ENCODE measurements at regions not wholly inside any gene's neighbourhood (a gene's known extent, or its start where the extent isn't known, plus 50 kb on each side); places are given as distances from the start of the nearest gene placed in this dataset.
"Not testable (repeated sequence)": the region's sequence is repeated elsewhere in the genome, so short reads cannot be mapped to it uniquely, and the experiment has no call there.

- H3K9ac ChIP-seq (ENCODE audit: low read depth, low read length); H3K27ac ChIP-seq (ENCODE audit: low read length); H3K9me3 ChIP-seq (ENCODE audit: insufficient read depth, low read depth, low read length); H3K4me1 ChIP-seq (ENCODE audit: insufficient read depth, low read length); H3K36me3 ChIP-seq (ENCODE audit: insufficient read depth, low read depth, low read length): not testable (repeated sequence)
- Histone ChIP-seq H3K4me3 (ENCODE audit: low read length) (peak overlapping the region; percentile 33; the same call in 1 of the 2 replicates), H3K27me3 (ENCODE audit: insufficient read depth, low read length) (peaks cover 18% of the 10 kb centered on the region)
Observed at GRCh38 chr15:30195355-30196008, 60.6 kb downstream of the GOLGA8T start.

GRCh38 chr15:30196009-30196375 is 61.1 kb downstream of the GOLGA8T start:
- not testable (repeated sequence) for H3K36me3 ChIP-seq (ENCODE audit: insufficient read depth, low read depth, low read length); H3K4me1 ChIP-seq (ENCODE audit: insufficient read depth, low read length); H3K27ac ChIP-seq (ENCODE audit: low read length); H3K9ac ChIP-seq (ENCODE audit: low read depth, low read length); H3K9me3 ChIP-seq (ENCODE audit: insufficient read depth, low read depth, low read length)
- H3K4me3 ChIP-seq (ENCODE audit: low read length) = peak overlapping the region; percentile 33; the same call in 1 of the 2 replicates
- H3K27me3 ChIP-seq (ENCODE audit: insufficient read depth, low read length) = peaks cover 18% of the 10 kb centered on the region

- not testable (repeated sequence) for H3K9me3 ChIP-seq (ENCODE audit: insufficient read depth, low read depth, low read length); H3K9ac ChIP-seq (ENCODE audit: low read depth, low read length); H3K4me1 ChIP-seq (ENCODE audit: insufficient read depth, low read length); H3K27ac ChIP-seq (ENCODE audit: low read length); H3K4me3 ChIP-seq (ENCODE audit: low read length); H3K36me3 ChIP-seq (ENCODE audit: insufficient read depth, low read depth, low read length)
- H3K27me3 ChIP-seq (ENCODE audit: insufficient read depth, low read length) = peaks cover 15% of the 10 kb centered on the region
Observed at GRCh38 chr15:30196769-30197168, 61.9 kb downstream of the GOLGA8T start.

- not testable (repeated sequence) for H3K4me3 ChIP-seq (ENCODE audit: low read length); H3K36me3 ChIP-seq (ENCODE audit: insufficient read depth, low read depth, low read length)
Observed at GRCh38 chr15:30201517-30201916, 66.7 kb downstream of the GOLGA8T start.

GRCh38 chr15:30213733-30214132 is 78.9 kb downstream of the GOLGA8T start:
- H3K9ac ChIP-seq (ENCODE audit: low read depth, low read length); H3K9me3 ChIP-seq (ENCODE audit: insufficient read depth, low read depth, low read length); H3K27ac ChIP-seq (ENCODE audit: low read length); H3K4me3 ChIP-seq (ENCODE audit: low read length); H3K27me3 ChIP-seq (ENCODE audit: insufficient read depth, low read length); H3K36me3 ChIP-seq (ENCODE audit: insufficient read depth, low read depth, low read length); H3K4me1 ChIP-seq (ENCODE audit: insufficient read depth, low read length): not testable (repeated sequence)

More at GRCh38 chr15:30201517-30201916, 66.7 kb downstream of the GOLGA8T start:
- H3K27me3 ChIP-seq (ENCODE audit: insufficient read depth, low read length); H3K27ac ChIP-seq (ENCODE audit: low read length); H3K4me1 ChIP-seq (ENCODE audit: insufficient read depth, low read length); H3K9ac ChIP-seq (ENCODE audit: low read depth, low read length); H3K9me3 ChIP-seq (ENCODE audit: insufficient read depth, low read depth, low read length): not testable (repeated sequence)

DNA sequence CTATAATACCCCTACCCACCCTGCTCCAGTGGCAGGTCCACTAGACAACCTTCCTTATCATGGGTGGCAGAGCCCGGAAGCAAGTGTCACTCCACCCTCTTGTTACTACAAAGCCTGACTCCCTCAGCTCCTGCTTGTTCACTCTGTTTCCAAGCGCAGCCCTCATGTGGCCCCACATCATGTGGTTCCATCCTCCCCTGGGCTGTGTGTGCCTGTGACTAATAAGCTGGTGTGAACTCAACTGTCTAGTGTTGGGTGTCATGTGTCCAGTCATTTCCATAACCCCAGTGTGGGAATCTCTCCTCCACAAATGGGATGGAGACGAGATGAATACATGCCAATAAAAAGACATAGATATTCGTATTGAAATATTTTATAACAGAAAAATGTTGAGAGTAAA is 87.0 kb downstream of the GOLGA8T start:
- not testable (repeated sequence) for H3K27ac ChIP-seq (ENCODE audit: low read length); H3K9me3 ChIP-seq (ENCODE audit: insufficient read depth, low read depth, low read length); H3K36me3 ChIP-seq (ENCODE audit: insufficient read depth, low read depth, low read length); H3K4me1 ChIP-seq (ENCODE audit: insufficient read depth, low read length); H3K4me3 ChIP-seq (ENCODE audit: low read length); H3K9ac ChIP-seq (ENCODE audit: low read depth, low read length)
- H3K27me3 ChIP-seq (ENCODE audit: insufficient read depth, low read length) = peaks cover 19% of the 10 kb centered on the region

GRCh38 chr15:30222798-30223591 is 88.1 kb downstream of the GOLGA8T start:
- H3K27ac ChIP-seq (ENCODE audit: low read length); H3K9me3 ChIP-seq (ENCODE audit: insufficient read depth, low read depth, low read length); H3K9ac ChIP-seq (ENCODE audit: low read depth, low read length); H3K4me1 ChIP-seq (ENCODE audit: insufficient read depth, low read length); H3K4me3 ChIP-seq (ENCODE audit: low read length); H3K36me3 ChIP-seq (ENCODE audit: insufficient read depth, low read depth, low read length): not testable (repeated sequence)
- H3K27me3 ChIP-seq (ENCODE audit: insufficient read depth, low read length) = peaks cover 19% of the 10 kb centered on the region

- not testable (repeated sequence) for H3K36me3 ChIP-seq (ENCODE audit: insufficient read depth, low read depth, low read length); H3K9ac ChIP-seq (ENCODE audit: low read depth, low read length)
Observed at GRCh38 chr15:30225233-30225891, 90.5 kb downstream of the GOLGA8T start.

GRCh38 chr15:30261432-30262141 is 126.7 kb downstream of the GOLGA8T start:
- not testable (repeated sequence) for H3K36me3 ChIP-seq (ENCODE audit: insufficient read depth, low read depth, low read length); H3K9ac ChIP-seq (ENCODE audit: low read depth, low read length); H3K9me3 ChIP-seq (ENCODE audit: insufficient read depth, low read depth, low read length); H3K4me1 ChIP-seq (ENCODE audit: insufficient read depth, low read length); H3K27me3 ChIP-seq (ENCODE audit: insufficient read depth, low read length); H3K27ac ChIP-seq (ENCODE audit: low read length); H3K4me3 ChIP-seq (ENCODE audit: low read length)

More at GRCh38 chr15:30225233-30225891, 90.5 kb downstream of the GOLGA8T start:
- not testable (repeated sequence) for H3K4me1 ChIP-seq (ENCODE audit: insufficient read depth, low read length); H3K4me3 ChIP-seq (ENCODE audit: low read length); H3K9me3 ChIP-seq (ENCODE audit: insufficient read depth, low read depth, low read length); H3K27ac ChIP-seq (ENCODE audit: low read length)
- peaks cover 19% of the 10 kb centered on the region for H3K27me3 ChIP-seq (ENCODE audit: insufficient read depth, low read length)

GRCh38 chr15:30262142-30262460 is 127.2 kb downstream of the GOLGA8T start:
- H3K9ac ChIP-seq (ENCODE audit: low read depth, low read length); H3K36me3 ChIP-seq (ENCODE audit: insufficient read depth, low read depth, low read length); H3K27me3 ChIP-seq (ENCODE audit: insufficient read depth, low read length); H3K9me3 ChIP-seq (ENCODE audit: insufficient read depth, low read depth, low read length); H3K4me1 ChIP-seq (ENCODE audit: insufficient read depth, low read length); H3K4me3 ChIP-seq (ENCODE audit: low read length); H3K27ac ChIP-seq (ENCODE audit: low read length): not testable (repeated sequence)

GRCh38 chr15:30264000-30264399 is 129.1 kb downstream of the GOLGA8T start:
- H3K9ac ChIP-seq (ENCODE audit: low read depth, low read length); H3K4me1 ChIP-seq (ENCODE audit: insufficient read depth, low read length); H3K4me3 ChIP-seq (ENCODE audit: low read length); H3K36me3 ChIP-seq (ENCODE audit: insufficient read depth, low read depth, low read length); H3K9me3 ChIP-seq (ENCODE audit: insufficient read depth, low read depth, low read length); H3K27ac ChIP-seq (ENCODE audit: low read length); H3K27me3 ChIP-seq (ENCODE audit: insufficient read depth, low read length): not testable (repeated sequence)
